Effector memory CD4-positive, alpha-beta T cell (primary cell): ENCODE measurements at regions not wholly inside any gene's neighbourhood (a gene's known extent, or its start where the extent isn't known, plus 50 kb on each side); places are given as distances from the start of the nearest gene placed in this dataset.
"Not testable (repeated sequence)": the region's sequence is repeated elsewhere in the genome, so short reads cannot be mapped to it uniquely, and the experiment has no call there.

Experiments used
- DNase-seq, 3 donors: peaks; one replicate each; pipeline ENCODE4 v3.0.0-alpha.2; 2020
- H3K27ac ChIP-seq: 2 replicates; pipeline ENCODE4 v1.7.0; 2013; ENCODE audit warnings: mild to moderate bottlenecking, low read length, moderate library complexity; ENCODE audit not compliant: insufficient read depth, poor library complexity, severe bottlenecking
- H3K27me3 ChIP-seq: replicated peaks from 2 replicates; pipeline ENCODE4 v1.7.0; 2013; ENCODE audit warnings: mild to moderate bottlenecking, low read length; ENCODE audit not compliant: insufficient read depth, control insufficient read depth, poor library complexity, severe bottlenecking
- H3K36me3 ChIP-seq: 2 replicates; pipeline ENCODE4 v1.7.0; 2013; ENCODE audit warnings: mild to moderate bottlenecking, low read length, moderate library complexity; ENCODE audit not compliant: control insufficient read depth, insufficient read depth
- H3K4me1 ChIP-seq: 2 replicates; pipeline ENCODE4 v1.7.0; 2013; ENCODE audit warnings: low read length, mild to moderate bottlenecking; ENCODE audit not compliant: control insufficient read depth, insufficient read depth, poor library complexity, severe bottlenecking
- H3K4me3 ChIP-seq: 2 replicates; pipeline ENCODE4 v1.7.0; 2013; ENCODE audit warnings: low read length, low read depth, mild to moderate bottlenecking; ENCODE audit not compliant: insufficient read depth, poor library complexity, severe bottlenecking
- H3K9me3 ChIP-seq: 2 replicates; pipeline ENCODE4 v1.7.0; 2013; ENCODE audit warnings: mild to moderate bottlenecking, low read length, moderate library complexity; ENCODE audit not compliant: control insufficient read depth

GRCh38 chr4:77355731-77356130, 198.7 kb downstream of the CCNG2 start:
- DNase-seq: no peak

GRCh38 chr4:77358315-77358928, 201.4 kb downstream of the CCNG2 start:
- Histone ChIP-seq H3K27ac (no peak overlapping the region), H3K4me1 (no peaks in the 10 kb centered on the region), H3K36me3 (no peaks in the 10 kb centered on the region), H3K9me3 (no peaks in the 10 kb centered on the region), H3K27me3 (no peaks in the 10 kb centered on the region), H3K4me3 (no peak overlapping the region)
- no peak for DNase-seq

More at GRCh38 chr4:77355731-77356130, 198.7 kb downstream of the CCNG2 start:
- H3K9me3 ChIP-seq: no peaks in the 10 kb centered on the region
- H3K4me1 ChIP-seq: no peaks in the 10 kb centered on the region
- H3K4me3 ChIP-seq: no peak overlapping the region
- H3K27ac ChIP-seq: no peak overlapping the region
- no peaks in the 10 kb centered on the region for H3K27me3 ChIP-seq
- no peaks in the 10 kb centered on the region for H3K36me3 ChIP-seq

- H3K4me3 ChIP-seq: no peak overlapping the region
- no peak overlapping the region for H3K27ac ChIP-seq
- no peak for DNase-seq
- H3K36me3 ChIP-seq: no peaks in the 10 kb centered on the region
- H3K9me3 ChIP-seq: no peaks in the 10 kb centered on the region
- no peaks in the 10 kb centered on the region for H3K4me1 ChIP-seq
- H3K27me3 ChIP-seq: no peaks in the 10 kb centered on the region
Measured at GRCh38 chr4:77360451-77360850, 203.4 kb downstream of the CCNG2 start.

GRCh38 chr4:77366876-77367275, 209.9 kb downstream of the CCNG2 start:
- not testable (repeated sequence) for H3K4me1 ChIP-seq, DNase-seq, H3K4me3 ChIP-seq, H3K27ac ChIP-seq, H3K27me3 ChIP-seq, H3K9me3 ChIP-seq, H3K36me3 ChIP-seq

GRCh38 chr4:77367638-77368037, 210.6 kb downstream of the CCNG2 start:
- Histone ChIP-seq H3K4me1 (no peaks in the 10 kb centered on the region), H3K4me3 (no peak overlapping the region), H3K27me3 (no peaks in the 10 kb centered on the region), H3K27ac (no peak overlapping the region), H3K36me3 (no peaks in the 10 kb centered on the region), H3K9me3 (no peaks in the 10 kb centered on the region)
- DNase-seq: no peak

- H3K27me3 ChIP-seq: no peaks in the 10 kb centered on the region
- H3K4me1 ChIP-seq: no peaks in the 10 kb centered on the region
- H3K36me3 ChIP-seq: no peaks in the 10 kb centered on the region
- no peak overlapping the region for H3K4me3 ChIP-seq
- H3K27ac ChIP-seq: no peak overlapping the region
- DNase-seq: no peak
- H3K9me3 ChIP-seq: no peaks in the 10 kb centered on the region
Measured at GRCh38 chr4:77372375-77372774, 215.4 kb downstream of the CCNG2 start.

- Histone ChIP-seq H3K4me3 (no peak overlapping the region), H3K27ac (no peak overlapping the region), H3K36me3 (no peaks in the 10 kb centered on the region), H3K27me3 (no peaks in the 10 kb centered on the region), H3K9me3 (no peaks in the 10 kb centered on the region), H3K4me1 (no peaks in the 10 kb centered on the region)
- no peak for DNase-seq
Measured at GRCh38 chr4:77375866-77376607, 219.0 kb downstream of the CCNG2 start.

GRCh38 chr4:77376788-77377460, 219.9 kb downstream of the CCNG2 start:
- no peaks in the 10 kb centered on the region for H3K4me1 ChIP-seq
- no peak for DNase-seq
- no peak overlapping the region for H3K4me3 ChIP-seq
- no peaks in the 10 kb centered on the region for H3K9me3 ChIP-seq
- H3K27ac ChIP-seq: no peak overlapping the region
- no peaks in the 10 kb centered on the region for H3K27me3 ChIP-seq
- no peaks in the 10 kb centered on the region for H3K36me3 ChIP-seq

GRCh38 chr4:77384094-77384493, 221.5 kb upstream of the CXCL13 start:
- no peak for DNase-seq
- H3K27me3 ChIP-seq: no peaks in the 10 kb centered on the region
- H3K4me1 ChIP-seq: no peaks in the 10 kb centered on the region
- H3K4me3 ChIP-seq: no peak overlapping the region
- no peak overlapping the region for H3K27ac ChIP-seq
- H3K9me3 ChIP-seq: no peaks in the 10 kb centered on the region
- H3K36me3 ChIP-seq: no peaks in the 10 kb centered on the region
